Activated naive CD8-positive, alpha-beta T cell (primary cell): ENCODE measurements at regions not wholly inside any gene's neighbourhood (a gene's known extent, or its start where the extent isn't known, plus 50 kb on each side); places are given as distances from the start of the nearest gene placed in this dataset.

Experiments
- H3K27ac Mint-ChIP-seq: one replicate; pipeline ENCODE4 v1.8.0; 2021; ENCODE audit warnings: mixed read lengths
- H3K27me3 Mint-ChIP-seq: one replicate; pipeline ENCODE4 v1.8.0; 2021; ENCODE audit warnings: mixed read lengths
- H3K36me3 Mint-ChIP-seq: one replicate; pipeline ENCODE4 v1.8.0; 2021; ENCODE audit warnings: mixed read lengths
- H3K4me1 Mint-ChIP-seq: one replicate; pipeline ENCODE4 v1.8.0; 2021; ENCODE audit warnings: low read depth, mixed read lengths
- H3K4me3 Mint-ChIP-seq: one replicate; pipeline ENCODE4 v1.8.0; 2021; ENCODE audit warnings: mild to moderate bottlenecking, mixed read lengths
- H3K9me3 Mint-ChIP-seq: one replicate; pipeline ENCODE4 v1.8.0; 2021; ENCODE audit warnings: low read depth, mixed read lengths

- peaks cover 14% of the 10 kb centered on the region for H3K4me1 Mint-ChIP-seq
- peak overlapping the region; percentile 27 for H3K4me3 Mint-ChIP-seq
Measured at GRCh38 chr9:89655990-89656657, 51.3 kb downstream of the GADD45G start.

DNA sequence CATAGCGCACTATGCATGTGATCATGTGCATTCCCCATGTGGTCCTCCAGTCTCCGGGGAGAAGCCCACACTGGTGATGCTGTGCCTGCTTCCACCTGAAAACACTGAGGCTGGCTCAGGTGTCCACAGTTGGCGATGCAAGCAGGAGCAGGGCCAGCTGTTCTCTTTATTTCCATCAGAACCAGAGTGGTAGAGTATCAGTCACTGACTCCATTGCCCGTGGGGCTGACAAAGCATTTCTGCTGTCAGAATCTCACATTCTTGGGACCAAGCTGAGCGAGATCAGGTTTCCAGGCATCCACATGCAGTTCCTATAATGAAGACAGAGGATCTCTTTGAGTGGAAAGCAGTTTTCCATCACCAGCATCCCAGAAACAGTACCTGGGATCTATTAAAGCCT lies 52.5 kb downstream of the GADD45G start:
- Mint-ChIP-seq H3K4me3 (no peak overlapping the region), H3K36me3 (peaks cover 2% of the 10 kb centered on the region), H3K4me1 (peaks cover 14% of the 10 kb centered on the region), H3K27ac (no peak overlapping the region), H3K27me3 (peaks cover 2% of the 10 kb centered on the region), H3K9me3 (no peaks in the 10 kb centered on the region)

More at GRCh38 chr9:89655990-89656657, 51.3 kb downstream of the GADD45G start:
- Mint-ChIP-seq H3K27ac (no peak overlapping the region), H3K36me3 (peaks cover 2% of the 10 kb centered on the region), H3K27me3 (peaks cover under 1% of the 10 kb centered on the region), H3K9me3 (no peaks in the 10 kb centered on the region)

- no peak overlapping the region for H3K27ac Mint-ChIP-seq
- H3K4me3 Mint-ChIP-seq = no peak overlapping the region
- H3K27me3 Mint-ChIP-seq = peaks cover 2% of the 10 kb centered on the region
- peaks cover 14% of the 10 kb centered on the region for H3K4me1 Mint-ChIP-seq
- no peaks in the 10 kb centered on the region for H3K9me3 Mint-ChIP-seq
- peaks cover 2% of the 10 kb centered on the region for H3K36me3 Mint-ChIP-seq
Measured at GRCh38 chr9:89657765-89658164, 53.0 kb downstream of the GADD45G start.

- Mint-ChIP-seq H3K36me3 (peaks cover 2% of the 10 kb centered on the region), H3K4me1 (peaks cover 14% of the 10 kb centered on the region), H3K4me3 (no peak overlapping the region), H3K27ac (no peak overlapping the region), H3K9me3 (no peaks in the 10 kb centered on the region), H3K27me3 (peaks cover 2% of the 10 kb centered on the region)
Measured at GRCh38 chr9:89658401-89658800, 53.6 kb downstream of the GADD45G start.

DNA sequence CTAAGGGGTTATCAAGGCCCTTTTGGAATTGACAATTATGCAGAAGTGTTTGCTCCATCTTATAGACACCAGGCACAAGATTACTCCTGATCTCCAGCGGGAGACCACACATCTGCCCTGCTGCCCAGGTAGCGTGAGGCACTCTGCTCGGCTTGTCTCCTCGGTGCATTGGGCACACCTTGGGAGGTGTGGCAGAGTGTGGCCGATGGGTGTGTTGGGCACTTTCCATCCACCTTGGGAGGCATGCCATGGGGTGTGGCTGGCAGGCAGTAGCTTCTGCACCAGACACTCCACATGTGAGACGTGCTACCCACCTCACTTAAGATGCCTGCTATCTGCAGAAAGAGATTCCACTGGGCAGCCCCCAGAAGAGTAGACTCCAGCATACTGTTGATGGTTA lies 54.1 kb downstream of the GADD45G start:
- Mint-ChIP-seq H3K9me3 (no peaks in the 10 kb centered on the region), H3K27ac (no peak overlapping the region), H3K36me3 (peaks cover 2% of the 10 kb centered on the region), H3K27me3 (peaks cover 2% of the 10 kb centered on the region), H3K4me1 (peaks cover 14% of the 10 kb centered on the region), H3K4me3 (no peak overlapping the region)

DNA sequence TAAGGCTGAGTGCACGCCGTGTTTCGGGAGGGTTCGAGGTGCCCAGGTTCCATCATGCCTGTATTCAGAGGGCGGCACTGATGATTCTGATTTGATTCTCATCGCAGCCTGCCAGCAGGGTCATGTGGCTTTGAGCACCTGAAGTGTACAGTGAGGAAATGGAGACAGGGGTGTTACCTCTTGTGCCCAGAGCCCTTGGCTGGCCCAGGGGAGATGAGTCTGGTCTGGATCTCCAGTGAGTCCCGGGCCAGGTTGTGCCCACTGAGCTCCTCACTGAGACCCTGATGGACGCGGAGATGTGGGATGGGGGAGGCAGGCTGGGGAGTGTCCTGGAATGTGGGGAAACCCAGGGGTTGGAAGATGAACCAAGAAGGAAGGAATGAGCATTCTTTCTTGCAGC lies 54.7 kb downstream of the GADD45G start:
- Mint-ChIP-seq H3K4me1 (peaks cover 14% of the 10 kb centered on the region), H3K9me3 (no peaks in the 10 kb centered on the region)

GRCh38 chr9:89659891-89660685 lies 55.3 kb downstream of the GADD45G start:
- peaks cover 2% of the 10 kb centered on the region for H3K27me3 Mint-ChIP-seq
- H3K4me1 Mint-ChIP-seq = peaks cover 14% of the 10 kb centered on the region
- no peak overlapping the region for H3K4me3 Mint-ChIP-seq
- H3K27ac Mint-ChIP-seq = no peak overlapping the region
- peaks cover 2% of the 10 kb centered on the region for H3K36me3 Mint-ChIP-seq
- H3K9me3 Mint-ChIP-seq = no peaks in the 10 kb centered on the region

More for the DNA sequence above, 54.7 kb downstream of the GADD45G start:
- Mint-ChIP-seq H3K4me3 (no peak overlapping the region), H3K27ac (no peak overlapping the region), H3K36me3 (peaks cover 2% of the 10 kb centered on the region), H3K27me3 (peaks cover 2% of the 10 kb centered on the region)

DNA sequence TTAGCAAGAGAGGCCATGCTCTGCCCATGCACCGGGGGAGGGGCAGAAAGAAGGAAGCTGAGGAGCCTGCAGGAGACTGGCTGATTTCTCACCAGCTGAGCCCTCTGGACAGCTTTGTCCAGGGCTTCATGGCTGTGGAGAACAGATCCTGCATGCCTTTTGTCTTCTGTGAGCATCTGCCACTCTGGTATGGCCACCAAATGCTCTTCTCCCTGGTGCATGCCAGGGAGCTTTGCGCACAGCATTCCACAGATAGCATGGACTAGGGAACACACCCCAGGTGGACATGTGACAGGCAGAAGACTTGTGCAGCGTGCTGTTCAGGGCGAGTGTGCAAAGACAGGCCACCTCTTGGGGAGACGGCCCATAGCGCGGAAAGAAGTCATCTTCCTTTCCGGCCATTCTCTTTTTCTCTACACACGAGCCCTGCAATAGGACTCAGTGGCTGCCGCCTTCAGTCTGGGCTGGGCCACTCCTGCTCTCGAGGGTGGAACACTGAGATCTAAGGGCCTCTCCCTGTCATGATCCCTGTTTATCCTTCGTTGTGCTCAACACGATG lies 56.7 kb downstream of the GADD45G start:
- H3K9me3 Mint-ChIP-seq = no peaks in the 10 kb centered on the region
- no peak overlapping the region for H3K27ac Mint-ChIP-seq
- no peak overlapping the region for H3K4me3 Mint-ChIP-seq
- H3K36me3 Mint-ChIP-seq = no peaks in the 10 kb centered on the region
- peaks cover 8% of the 10 kb centered on the region for H3K4me1 Mint-ChIP-seq
- H3K27me3 Mint-ChIP-seq = peaks cover 5% of the 10 kb centered on the region

- Mint-ChIP-seq H3K9me3 (no peaks in the 10 kb centered on the region), H3K4me3 (no peak overlapping the region), H3K27ac (no peak overlapping the region), H3K27me3 (peaks cover 5% of the 10 kb centered on the region), H3K4me1 (peaks cover 2% of the 10 kb centered on the region), H3K36me3 (no peaks in the 10 kb centered on the region)
Measured at GRCh38 chr9:89661956-89662717, 57.3 kb downstream of the GADD45G start.

DNA sequence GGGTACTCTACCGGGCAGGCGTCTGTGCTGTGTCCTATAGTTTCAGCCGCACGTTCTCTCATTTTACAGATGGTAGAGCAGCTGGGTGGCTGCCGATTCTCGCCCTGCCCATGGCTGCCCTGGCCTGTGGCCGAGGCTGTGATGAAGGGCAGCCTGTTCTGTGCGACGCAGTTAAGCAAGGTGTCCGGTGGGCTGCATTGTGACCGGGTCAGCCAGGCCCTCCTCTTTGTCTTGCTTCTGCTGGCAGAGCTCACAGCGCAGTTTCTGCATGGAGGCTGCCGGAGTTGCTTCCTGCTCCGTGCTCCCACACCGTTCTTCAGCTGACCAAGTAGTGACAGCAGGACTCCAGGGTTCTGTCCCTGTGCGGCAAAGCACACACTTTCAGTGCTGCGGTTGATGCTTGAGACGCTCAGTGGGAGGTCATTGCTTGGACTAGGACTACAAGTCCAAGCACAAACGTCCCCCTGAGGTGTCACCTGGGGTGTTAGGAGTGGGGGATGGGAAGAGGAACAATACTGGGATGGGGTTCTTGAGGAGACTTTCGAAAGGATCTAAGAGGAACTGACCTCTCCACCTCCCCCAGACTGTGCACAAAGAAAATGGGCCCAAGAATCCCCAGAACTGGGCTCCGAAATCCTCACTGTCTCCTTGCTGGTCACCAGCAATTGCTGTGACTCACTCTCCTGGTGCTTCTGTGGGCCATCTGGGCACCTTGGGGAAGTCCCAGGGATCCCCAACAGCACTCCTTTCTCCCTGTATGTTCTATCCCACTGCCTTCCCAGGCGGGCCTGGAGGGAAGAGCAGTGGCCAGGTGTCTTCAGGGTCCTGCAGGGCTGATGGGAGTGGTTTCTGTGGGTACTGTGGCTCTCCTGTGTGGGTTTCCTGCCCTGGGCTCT lies 58.2 kb downstream of the GADD45G start:
- Mint-ChIP-seq H3K27me3 (peaks cover 5% of the 10 kb centered on the region), H3K9me3 (no peaks in the 10 kb centered on the region)

GRCh38 chr9:89663614-89663970 lies 58.8 kb downstream of the GADD45G start:
- no peaks in the 10 kb centered on the region for H3K9me3 Mint-ChIP-seq
- H3K27me3 Mint-ChIP-seq = peaks cover 5% of the 10 kb centered on the region
- H3K36me3 Mint-ChIP-seq = no peaks in the 10 kb centered on the region
- H3K4me3 Mint-ChIP-seq = no peak overlapping the region
- H3K27ac Mint-ChIP-seq = no peak overlapping the region
- no peaks in the 10 kb centered on the region for H3K4me1 Mint-ChIP-seq

More for the DNA sequence above, 58.2 kb downstream of the GADD45G start:
- H3K27ac Mint-ChIP-seq = no peak overlapping the region
- no peaks in the 10 kb centered on the region for H3K36me3 Mint-ChIP-seq
- no peaks in the 10 kb centered on the region for H3K4me1 Mint-ChIP-seq
- no peak overlapping the region for H3K4me3 Mint-ChIP-seq

GRCh38 chr9:89664010-89664409 lies 59.2 kb downstream of the GADD45G start:
- Mint-ChIP-seq H3K27ac (no peak overlapping the region), H3K9me3 (no peaks in the 10 kb centered on the region)

DNA sequence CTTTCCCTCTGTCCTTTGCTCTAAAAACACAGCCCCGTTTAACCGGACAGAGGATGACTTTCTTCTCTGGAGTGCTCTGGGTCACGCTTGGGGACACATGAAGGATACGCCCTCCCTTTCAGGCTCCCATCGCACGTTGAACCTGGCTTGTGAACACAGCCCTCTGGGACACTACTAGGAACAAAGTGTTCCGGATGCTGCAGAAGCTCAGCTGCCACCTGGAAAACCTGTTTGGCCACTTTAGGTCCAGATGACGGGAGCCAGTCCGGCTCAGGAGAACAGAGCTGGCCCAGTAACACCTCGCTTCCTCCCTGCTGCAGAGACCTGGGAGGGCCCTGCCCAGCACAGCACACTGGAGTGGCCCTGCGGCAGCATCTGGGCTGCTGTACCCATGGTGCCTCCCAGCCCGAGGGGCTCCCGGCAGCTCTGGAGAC lies 60.1 kb downstream of the GADD45G start:
- Mint-ChIP-seq H3K36me3 (no peaks in the 10 kb centered on the region), H3K4me1 (no peaks in the 10 kb centered on the region), H3K27me3 (peaks cover 5% of the 10 kb centered on the region), H3K9me3 (no peaks in the 10 kb centered on the region), H3K27ac (no peak overlapping the region), H3K4me3 (no peak overlapping the region)

More at GRCh38 chr9:89664010-89664409, 59.2 kb downstream of the GADD45G start:
- Mint-ChIP-seq H3K27me3 (peaks cover 5% of the 10 kb centered on the region), H3K36me3 (no peaks in the 10 kb centered on the region), H3K4me1 (no peaks in the 10 kb centered on the region), H3K4me3 (no peak overlapping the region)

DNA sequence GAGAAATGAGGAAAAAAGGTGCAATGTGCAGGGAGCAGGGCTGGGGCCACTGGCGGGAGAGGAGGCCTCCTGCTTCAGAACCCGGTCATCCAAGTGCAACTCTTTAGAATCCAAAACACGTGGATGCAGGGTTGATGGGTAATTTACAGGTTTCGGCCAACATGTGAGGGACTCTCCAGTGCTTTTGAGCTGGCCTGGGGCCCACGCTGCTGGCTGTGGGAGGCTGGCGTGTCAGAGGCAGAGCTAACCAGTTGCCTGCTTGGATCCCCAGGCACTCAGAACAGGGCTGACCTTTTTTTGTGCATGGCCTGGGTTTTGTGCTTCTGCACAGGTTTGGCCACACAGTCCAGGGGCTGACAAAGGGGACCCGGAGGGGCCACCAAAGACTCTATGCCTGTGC lies 61.6 kb downstream of the GADD45G start:
- no peak overlapping the region for H3K27ac Mint-ChIP-seq
- H3K9me3 Mint-ChIP-seq = no peaks in the 10 kb centered on the region
- peaks cover 3% of the 10 kb centered on the region for H3K27me3 Mint-ChIP-seq
- no peaks in the 10 kb centered on the region for H3K36me3 Mint-ChIP-seq
- no peaks in the 10 kb centered on the region for H3K4me1 Mint-ChIP-seq
- no peak overlapping the region for H3K4me3 Mint-ChIP-seq
